ENCODE measurements at regions not wholly inside any gene's neighbourhood (a gene's known extent, or its start where the extent isn't known, plus 50 kb on each side); places are given as distances from the start of the nearest gene placed in this dataset.

DNA sequence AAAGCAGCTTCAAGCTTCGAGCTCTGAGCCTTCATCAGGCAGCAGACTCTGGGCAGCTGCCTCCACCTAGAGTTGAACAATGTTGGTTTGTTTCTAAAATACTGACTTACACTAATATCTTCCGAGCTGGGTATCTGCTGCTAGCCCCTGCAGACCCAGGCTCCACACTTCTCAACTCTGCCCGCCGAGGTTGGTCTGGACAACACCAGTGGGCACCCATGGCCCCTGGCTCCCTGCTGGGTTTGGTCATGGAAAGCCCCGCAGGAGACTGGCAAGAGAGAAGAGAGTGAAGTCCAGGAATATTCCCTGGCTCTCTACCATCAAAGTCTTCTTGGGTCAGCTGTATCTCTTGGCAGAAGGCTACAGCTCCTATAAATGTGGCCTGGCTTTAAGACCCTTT lies 214.2 kb upstream of the TMEM132C start:
- DNase-seq = no peak

DNA sequence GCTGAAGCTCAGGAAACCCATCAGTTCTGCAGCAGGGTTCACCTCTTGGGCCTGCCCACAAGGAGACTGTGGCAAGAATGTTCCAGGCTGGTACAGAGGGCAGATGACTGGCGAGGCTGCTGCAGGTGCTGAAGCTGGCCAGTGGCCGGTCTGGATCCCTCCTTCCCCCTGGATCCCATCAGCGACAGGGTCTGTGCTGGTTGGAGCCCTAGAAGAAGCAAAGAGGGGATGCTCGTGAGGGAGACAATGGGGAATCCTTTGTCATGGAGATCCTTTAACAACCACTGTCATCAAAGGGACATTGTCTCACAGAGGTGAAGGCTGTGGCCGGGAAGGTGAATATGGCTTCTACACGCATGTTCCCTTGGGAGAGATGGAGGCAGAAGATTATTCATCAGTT lies 211.4 kb upstream of the TMEM132C start:
- DNase-seq = no peak

DNA sequence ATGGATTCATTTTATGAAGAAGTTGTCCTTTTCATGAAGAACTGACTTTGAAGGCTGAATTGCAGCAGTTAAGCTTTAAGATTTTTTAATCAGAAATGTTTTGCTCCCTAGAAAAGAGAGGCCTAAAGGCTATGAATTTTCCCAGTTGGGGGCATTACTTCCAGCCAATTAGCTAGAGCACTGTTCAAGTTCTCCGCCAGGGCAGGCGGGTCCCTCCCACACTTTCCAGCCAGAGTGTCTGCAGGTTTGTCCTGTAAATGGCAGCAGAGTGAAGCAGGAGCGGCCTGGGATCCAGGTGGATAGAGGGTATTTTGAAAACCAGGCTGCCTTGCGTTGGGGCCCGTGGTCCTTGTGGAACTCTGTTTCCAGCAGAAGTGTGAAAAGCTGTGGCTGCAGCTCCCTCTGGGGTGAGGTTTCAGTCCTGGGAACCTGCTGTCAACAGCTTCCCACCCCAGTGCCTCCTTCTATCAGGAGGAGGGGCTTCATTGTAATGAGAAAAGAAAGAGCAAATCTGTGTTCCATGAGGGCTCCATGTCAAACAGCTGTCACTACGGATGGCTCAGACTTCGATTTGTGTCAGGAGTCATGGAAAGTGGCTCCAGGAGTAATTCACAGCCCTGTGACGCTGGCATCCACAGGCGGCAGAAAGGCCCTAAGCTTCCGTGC lies 210.7 kb upstream of the TMEM132C start:
- no peak for DNase-seq

DNA sequence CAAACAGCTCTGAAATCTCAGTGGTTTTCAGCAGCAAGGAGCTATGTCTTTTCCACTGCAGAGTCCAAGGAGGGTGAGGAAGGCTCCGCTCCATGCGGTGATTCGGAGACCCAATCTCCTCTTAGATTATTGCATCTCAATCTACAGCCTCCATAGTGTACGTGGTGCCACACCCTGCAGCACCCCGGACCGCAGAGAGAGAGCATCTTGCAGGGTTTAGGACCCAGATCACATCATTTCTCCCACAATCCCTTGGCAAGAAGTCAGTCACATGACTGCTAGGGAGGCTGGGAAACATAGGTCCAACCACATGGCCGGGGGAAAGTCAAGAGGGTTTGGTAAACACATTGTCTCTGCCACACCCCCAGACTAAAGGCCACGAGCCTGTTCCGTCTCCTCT lies 209.4 kb upstream of the TMEM132C start:
- DNase-seq = no peak

DNA sequence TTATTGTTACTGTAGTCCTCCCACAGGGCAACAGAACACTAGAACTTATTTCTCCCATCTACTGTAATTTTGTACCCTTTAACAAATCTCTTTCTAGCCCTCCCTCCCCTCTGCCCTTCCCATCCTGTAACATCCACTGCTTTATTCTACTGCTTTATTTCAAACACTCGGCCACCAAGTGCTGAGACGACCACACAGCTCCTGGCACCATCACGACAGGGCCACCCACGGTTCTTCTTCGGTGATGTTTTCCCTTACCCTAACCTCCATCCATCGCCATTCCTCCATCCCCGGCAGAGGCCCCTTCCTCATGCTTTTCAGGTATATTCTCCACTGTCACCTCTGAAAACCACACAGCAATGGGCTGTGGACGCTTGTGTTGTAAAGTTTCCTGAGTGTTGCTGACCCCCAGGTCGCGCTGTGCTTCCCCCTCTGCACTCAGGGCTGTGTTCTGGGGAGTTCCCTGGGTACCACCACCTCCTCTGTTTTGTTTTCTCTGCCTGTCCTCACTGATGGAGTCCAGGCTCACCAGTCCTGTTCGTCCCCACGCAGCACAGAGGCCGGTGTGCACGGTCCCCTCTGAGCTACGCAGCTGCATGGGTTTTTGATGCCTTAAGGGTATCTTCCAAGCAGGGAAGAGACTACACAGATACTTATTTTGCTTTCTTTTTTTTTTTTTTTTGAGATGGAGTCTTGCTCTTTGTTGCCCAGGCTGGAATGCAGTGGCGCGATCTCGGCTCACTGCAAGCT lies 207.2 kb upstream of the TMEM132C start:
- DNase-seq = no peak

DNA sequence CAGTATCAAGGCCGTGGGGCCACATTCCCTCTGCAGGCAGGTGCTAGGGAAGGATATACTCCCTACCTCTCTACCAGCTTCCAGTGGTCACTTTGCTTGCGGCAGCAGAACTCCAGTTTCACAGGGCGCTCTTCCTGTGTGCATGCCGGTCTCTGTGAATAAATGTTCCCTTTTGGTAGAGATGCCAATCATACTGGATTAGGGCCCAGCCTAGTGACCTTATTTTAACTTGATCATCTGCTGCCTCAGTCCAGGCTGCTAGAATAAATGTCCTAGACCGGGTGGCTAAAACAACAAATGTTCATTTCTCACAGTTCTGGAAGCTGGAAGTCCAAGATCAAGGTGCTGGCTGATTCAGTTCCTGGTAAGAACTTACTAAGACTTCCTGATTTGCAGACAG lies 198.8 kb upstream of the TMEM132C start:
- DNase-seq = no peak

DNA sequence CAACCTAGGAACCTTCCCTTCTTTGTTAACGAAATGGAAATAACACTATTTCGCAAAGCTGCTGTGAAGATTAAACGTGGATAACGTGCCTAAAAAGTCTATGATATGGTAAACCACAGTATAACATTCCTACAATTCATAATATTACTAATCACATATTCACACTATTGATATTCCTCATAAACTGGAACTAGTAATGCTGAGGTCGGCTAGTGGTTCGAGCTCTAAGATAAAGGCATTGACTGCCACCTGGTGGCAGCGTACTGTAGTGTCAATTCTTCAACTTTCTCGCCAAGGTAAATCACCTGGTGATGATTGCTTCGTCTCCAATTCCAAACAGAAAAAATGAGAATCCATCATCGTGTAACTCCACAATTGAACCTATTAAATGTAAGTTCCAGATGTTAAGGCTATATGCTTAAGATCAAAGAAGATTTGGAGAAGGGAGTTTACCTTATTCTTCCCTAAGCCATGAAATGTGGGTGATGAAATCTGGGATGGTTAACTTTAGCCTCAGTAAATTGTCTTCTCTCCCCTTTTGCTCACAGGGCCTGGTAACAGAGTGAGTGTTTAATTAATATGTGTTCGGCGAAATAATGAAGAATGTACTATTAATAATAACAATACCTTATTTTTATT lies 197.5 kb upstream of the TMEM132C start:
- DNase-seq = no peak

DNA sequence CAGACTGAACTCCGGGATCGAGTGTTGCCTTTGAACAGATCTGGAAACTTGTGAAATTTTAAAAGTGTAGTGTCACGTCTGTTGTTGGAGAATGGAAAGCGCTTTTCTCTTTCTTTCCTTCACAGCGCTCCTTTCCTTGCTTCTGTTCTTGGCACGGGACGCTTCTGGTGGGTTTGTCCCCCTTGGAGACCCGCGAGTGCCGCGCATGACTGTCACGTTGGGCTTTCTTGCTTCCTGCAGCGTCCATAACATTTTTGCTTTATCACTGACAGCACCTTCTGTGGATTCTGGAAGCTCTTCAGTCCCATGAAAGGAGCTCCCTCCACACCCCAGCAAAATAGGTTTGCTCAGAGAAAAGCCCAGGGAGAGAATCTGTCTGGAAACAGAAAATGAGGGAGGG lies 193.0 kb upstream of the TMEM132C start:
- no peak for DNase-seq

DNA sequence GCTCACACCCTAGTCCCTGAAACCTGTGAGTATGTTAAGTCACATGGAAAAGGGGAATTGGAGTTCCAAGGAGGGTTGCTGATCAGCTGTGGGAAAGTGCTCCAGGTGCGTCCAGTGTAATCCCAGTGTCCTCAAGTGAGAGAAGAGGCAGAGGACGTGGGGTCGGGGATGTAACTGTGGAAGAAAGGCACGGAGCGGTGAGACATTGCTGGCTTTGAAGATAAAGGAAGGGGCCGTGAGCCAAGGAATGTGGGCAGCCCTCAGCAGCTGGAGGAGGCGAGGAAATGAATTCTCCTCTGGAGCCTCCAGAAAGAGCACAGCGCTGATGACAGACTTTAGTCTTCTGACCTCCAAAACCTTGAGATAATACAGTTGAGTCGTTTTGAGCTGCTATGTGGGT lies 191.6 kb upstream of the TMEM132C start:
- DNase-seq = no peak

DNA sequence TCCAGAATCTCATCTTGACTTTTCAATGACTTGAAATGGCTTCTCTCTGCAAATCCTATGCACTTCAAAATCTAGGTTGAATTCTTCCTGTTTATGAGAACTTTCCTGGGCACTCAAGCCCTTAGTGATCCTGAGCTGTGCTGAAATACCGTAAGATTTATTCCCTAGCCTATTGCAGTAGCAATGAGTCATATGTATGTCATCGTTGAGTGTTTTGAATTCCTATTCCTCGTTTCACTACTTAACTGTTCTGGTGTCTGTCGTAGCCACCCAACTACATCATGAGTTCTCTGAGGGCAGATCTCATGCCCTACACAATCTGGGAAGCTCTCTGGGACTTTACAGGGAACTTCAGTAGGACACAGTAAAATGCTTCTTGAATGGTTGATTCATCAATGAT lies 190.8 kb upstream of the TMEM132C start:
- DNase-seq = no peak

DNA sequence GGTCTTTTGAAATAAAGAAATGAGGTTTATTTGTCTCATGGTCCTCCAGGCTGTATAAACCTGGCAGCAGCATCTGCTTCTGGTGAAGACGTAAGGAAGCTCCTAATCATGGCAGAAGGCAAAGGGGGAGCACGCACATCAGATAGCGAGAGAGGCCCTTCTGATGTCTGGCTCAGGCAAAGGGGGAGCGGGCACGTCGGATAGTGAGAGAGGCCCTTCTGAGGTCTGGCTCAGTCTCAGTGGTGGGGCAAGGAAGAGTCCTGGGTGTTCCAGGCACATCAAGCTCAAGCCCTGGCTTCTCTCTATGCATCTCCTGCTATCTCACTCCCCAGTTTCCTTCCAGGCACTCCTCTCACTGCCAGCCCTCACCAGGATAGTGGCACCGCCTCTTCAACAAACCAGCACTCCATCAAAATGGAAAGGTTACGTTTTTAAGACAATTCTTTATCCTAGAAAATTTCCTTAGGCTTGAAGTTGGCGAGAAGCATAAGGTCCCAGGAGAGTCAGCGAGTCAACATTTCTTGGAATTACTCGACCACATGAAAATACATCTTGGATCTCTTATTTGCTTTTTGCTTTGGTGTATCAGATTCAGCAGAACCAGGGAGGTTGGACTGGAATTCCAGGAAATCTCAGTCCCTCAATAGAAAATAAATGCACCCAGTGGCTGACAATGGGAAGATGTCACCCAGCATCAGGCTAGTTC lies 189.6 kb upstream of the TMEM132C start:
- DNase-seq = no peak

DNA sequence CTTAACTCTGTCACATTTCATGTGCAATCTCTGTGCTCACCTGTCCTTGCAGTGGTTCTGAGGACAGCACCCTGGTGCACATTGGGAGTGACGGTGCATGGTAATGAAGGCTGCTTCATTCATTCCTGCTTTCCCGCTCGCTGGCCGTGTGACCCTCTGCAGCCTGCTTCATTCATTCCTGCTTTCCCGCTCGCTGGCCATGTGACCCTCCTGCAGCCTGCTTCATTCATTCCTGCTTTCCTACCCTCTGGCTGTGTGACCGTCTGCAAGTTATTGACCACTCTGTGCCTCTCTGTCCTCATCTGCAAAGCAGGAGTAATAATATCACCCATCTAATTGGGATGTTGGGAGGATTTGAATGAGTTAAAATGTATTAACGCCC lies 189.1 kb upstream of the TMEM132C start:
- no peak for DNase-seq

DNA sequence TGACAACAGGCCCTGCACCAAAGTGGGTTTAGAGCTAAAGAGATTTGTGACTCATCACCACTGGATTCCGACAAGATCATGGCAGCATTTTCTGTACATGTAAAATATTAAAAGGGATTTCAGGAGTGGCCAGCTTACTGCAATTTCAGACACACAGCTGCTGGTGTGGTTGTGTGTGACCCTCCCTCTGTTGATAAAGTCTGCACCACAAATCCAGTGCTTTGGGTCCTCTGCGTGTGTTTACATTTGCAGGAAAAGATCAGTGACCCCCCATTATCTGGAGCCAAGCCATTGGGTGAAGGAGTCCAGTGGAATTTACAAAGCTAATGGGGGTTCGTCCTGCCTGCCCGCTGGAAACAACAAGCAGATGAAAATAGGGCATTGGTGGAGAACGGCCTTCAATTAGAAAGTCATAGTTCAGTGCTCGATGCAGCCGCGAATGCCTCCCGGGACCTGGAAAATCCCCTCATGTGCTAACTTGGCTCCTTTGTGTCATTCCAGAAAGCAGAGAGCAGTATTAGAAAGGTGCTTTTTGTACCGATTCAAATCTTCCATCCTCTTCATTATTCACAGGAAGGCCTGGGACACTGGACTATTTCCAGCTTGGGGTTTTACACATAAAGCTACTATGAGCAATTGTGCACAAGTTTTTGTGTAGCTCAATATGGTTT lies 188.5 kb upstream of the TMEM132C start:
- DNase-seq = no peak

DNA sequence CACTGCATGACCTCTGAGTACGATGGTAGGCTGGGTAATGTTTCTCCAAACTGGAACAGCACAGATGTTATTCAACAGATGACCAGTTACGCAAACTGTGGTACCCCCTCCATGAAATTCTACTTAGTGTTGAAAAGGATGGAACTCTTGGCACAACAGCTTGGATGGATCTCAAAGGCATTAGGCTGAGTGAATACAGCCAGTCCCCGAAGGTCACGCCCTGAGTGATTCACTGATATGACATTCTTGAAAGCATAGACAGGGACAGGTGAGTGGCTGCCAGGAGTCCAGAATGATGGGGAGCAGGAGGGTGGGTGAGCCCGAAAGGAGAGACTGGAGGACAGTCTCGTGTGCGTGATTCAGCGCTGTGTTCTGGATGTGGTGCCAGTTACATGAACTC lies 187.5 kb upstream of the TMEM132C start:
- no peak for DNase-seq

DNA sequence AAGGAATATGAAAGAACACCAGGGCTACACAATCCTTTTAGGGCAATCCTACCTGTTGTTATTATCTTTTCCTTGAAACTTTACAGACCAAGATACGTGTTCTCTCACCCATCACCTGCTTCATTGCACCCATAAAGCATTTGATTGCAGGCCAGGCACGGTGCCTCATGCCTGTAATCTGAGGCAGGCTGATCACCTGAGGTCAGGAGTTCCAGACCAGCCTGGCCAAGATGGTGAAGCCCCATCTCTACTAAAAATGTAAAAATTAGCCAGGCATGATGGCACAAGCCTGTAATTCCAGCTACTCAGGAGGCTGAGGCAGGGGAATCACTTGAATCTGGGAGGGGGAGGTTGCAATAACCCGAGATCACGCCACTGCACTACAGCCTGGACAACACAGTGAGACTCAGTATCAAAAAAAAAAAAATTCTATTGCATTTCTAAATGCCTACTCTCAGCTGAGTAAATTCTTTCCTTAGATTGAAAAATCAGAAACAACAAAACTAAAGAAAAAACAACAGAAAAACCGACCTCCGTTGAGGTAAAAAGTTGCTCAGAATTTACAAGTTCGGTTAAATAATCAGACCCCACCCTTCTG lies 183.7 kb upstream of the TMEM132C start:
- no peak for DNase-seq

DNA sequence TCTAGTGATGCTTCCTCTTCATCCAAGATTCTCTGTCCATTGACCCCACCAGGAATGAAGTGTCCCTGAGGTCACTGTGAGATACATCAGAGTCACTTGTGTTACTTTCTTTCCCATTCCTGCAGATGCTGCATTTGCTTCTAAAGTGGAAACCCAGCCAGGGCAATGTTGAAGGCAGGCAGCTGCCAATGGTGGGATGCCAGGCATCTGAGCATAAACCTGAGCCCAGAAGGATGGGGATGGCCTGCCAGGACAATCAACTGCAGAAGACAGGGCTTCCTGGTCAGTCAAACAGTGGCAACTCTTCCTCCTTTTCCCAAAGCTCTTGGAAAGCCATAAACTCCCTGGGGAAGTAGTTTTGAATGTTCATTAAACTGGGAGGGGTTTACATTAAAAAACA lies 178.0 kb upstream of the TMEM132C start:
- DNase-seq = no peak

DNA sequence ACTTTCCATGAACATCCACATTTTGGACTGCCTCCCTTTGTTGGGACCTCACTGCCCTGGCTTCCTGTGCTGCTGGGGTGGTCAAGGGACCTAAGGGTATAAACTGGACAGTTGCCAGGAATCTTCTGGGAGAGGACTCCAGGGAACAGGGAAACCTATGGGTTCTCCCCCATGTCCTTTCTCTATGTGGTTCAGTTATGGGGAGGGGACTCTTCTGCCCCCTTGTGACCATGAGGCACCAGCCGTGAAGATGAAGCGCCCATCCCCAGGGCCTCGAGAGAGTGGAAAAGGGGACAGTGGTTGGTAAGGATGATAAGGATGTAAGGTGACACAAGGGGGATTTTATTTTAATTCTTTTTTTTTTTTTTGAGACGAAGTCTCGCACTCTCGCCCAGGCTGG lies 177.0 kb upstream of the TMEM132C start:
- no peak for DNase-seq

DNA sequence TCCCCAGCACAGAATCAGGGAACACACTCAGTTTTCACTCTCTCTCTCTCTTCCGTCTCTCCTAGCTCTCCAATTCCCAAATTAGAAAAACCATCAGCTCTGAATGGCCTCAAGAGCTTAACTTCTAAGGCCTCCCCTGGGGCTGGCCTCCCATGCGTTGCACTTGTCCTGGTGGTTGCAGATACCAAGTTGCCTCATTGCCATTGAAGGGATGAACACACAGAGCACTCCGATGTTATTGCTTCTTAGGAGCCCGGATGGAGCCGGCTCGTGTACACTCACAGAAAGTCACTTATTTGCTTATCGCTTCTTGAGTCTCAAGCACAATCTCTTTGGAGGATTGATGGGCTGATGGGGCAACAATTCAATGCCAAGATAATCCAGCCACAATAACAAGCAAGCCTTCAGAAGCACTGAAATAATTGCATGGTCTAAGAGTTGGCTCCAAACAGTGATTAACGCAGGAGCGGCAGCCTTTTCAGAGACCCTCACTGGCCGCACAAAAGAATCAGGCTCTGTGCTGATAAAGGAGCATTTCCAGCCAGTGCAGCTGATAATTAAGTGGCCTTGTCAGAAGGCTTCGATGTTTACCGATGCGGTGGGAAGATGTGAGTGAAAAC lies 175.8 kb upstream of the TMEM132C start:
- DNase-seq = no peak

DNA sequence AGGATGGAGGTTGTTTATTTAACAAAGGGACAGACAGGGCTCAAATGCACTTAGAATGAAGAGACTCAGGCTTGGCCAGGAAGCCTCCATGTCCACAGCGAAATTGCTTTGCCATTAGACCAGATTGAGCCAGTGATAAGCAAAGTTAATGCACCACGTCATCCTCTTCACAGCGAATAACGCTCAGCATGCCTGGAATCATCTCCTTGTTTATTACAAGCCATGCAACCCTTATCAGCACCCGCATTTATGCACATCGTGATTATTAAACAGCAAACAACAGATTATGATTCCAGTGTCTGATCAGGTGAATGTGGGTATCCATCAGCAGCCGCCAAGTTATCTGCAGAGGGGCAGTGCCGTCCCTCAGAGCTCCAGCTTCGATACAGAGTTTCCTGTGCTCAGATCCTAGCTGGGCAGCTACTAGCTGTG lies 175.0 kb upstream of the TMEM132C start:
- DNase-seq = no peak

DNA sequence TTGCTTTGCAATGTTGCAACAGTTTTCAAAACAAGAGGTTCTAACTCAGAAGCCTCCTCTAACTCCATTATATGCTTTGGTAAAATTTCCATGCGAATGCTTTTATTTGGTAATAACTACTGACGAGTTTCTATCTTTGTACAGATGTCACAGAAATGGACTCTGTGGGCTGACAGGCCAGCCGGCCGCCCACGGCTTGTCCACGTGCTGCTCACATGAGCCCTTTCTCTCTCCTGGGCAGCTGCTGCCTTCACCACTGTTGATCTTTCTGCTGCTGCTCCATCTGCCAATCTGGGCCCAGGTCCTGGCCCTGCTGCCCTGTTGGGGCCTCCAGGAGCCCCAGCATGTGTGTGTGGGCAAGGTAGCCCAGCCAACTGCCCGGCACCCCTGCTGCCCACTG lies 168.2 kb upstream of the TMEM132C start:
- DNase-seq = no peak

DNA sequence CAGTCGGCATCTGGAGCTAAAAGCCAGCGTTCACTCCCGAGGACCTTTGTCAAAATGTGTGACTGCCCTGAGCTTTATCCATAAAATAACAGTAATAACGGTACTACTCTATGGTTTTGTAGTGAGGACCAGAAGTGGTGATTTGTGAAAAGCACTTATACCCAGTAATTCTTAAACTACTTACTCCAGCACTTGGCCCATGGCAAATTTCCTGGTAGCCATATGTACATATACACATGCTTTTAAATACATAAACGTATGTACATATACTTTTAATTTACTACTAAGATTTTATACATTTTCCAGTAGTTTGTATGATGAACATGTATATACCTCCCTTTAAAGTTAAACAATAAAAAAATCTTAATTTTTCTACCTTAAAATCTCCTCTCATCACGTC lies 163.8 kb upstream of the TMEM132C start:
- no peak for DNase-seq

DNA sequence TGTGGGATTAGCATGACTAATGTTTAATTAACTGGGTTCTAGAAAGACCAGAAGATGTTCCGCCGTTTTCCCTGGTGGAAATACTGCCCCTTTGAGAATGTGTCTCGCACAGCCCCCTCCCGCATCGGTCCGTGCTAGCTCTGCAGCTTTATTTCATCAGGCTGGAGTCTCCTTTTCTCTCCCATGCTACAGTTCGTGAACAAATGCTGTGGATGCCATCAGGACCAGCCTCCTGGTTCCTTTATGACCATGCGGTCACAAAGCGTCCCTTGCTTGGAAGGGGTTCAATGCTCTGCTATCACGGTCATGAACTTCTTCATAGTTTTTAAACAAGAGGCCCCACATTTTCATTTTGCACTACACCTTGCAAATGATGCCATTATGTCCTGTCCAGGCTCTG lies 157.7 kb upstream of the TMEM132C start:
- DNase-seq = no peak
